ENCODE measurements at regions not wholly inside any gene's neighbourhood (a gene's known extent, or its start where the extent isn't known, plus 50 kb on each side); places are given as distances from the start of the nearest gene placed in this dataset.
A peak's percentile ranks its signal among the peaks of the same experiment; 100 is the strongest.

- no peaks in the 10 kb centered on the region for H3K79me2 ChIP-seq (ENCODE audit: insufficient read depth, low read length)
- no peaks in the 10 kb centered on the region for H3K27me3 ChIP-seq (ENCODE audit: insufficient read depth, low read length)
- H3K36me3 ChIP-seq (ENCODE audit: insufficient read depth, low read length), result no peaks in the 10 kb centered on the region
- no peaks in the 10 kb centered on the region for H3K9me2 ChIP-seq (ENCODE audit: low read depth, low read length)
- H3K27ac ChIP-seq (ENCODE audit: low read depth, low read length, poor library complexity, severe bottlenecking), result no peak overlapping the region
- no peak overlapping the region for H2AFZ ChIP-seq (ENCODE audit: low read length)
- no peak overlapping the region for H3K4me2 ChIP-seq (ENCODE audit: low read length)
- no peaks in the 10 kb centered on the region for H3K9me3 ChIP-seq (ENCODE audit: low read length)
- H3K9ac ChIP-seq (ENCODE audit: low read length), result no peak overlapping the region
- no peaks in the 10 kb centered on the region for H3F3A ChIP-seq (ENCODE audit: insufficient read depth, low read length)
- H4K20me1 ChIP-seq (ENCODE audit: insufficient read depth, low read length), result no peaks in the 10 kb centered on the region
- no peak overlapping the region for H3K4me3 ChIP-seq (ENCODE audit: low read depth, low read length, poor library complexity, severe bottlenecking)
- TF ChIP-seq EZH2 (IDR thresholded peaks at IDR 0.05; ENCODE audit: borderline replicate concordance, low read length), result no peak
- no peak for TF ChIP-seq CTCF (IDR thresholded peaks at IDR 0.05; ENCODE audit: low read length)
- no peaks in the 10 kb centered on the region for H3K4me1 ChIP-seq (ENCODE audit: insufficient read depth, low read length, severe bottlenecking)
Observed at GRCh38 chr7:85471307-85471706, 284.5 kb upstream of the SEMA3D start.

DNA sequence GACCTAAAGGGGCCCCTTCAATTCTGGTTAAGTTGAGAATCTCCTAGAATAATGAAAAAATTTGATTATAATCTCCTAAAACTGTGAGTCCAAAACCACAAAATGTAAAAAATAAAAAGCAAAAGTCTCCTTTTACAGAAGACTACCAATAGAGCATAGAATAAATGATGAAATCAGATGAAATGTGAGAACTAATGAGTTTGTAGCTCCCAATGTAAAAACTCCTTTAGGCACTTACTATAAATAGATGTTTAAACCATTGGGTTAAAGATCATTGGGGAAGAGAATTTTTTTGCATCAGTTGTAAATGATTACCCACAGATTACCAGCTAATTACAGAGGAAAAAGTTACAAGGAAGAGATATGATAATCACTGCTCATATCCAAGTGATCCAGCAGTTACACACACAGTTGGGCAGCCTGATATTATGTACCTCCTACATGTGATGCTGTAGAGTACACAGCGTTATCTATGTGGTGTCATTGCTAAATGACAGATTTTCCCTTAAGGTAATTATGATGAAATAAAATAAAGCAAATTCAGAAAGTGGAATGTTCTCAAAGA is 282.7 kb upstream of the SEMA3D start:
- Histone ChIP-seq H3K9me3 (ENCODE audit: low read length) (no peaks in the 10 kb centered on the region), H3K9ac (ENCODE audit: low read length) (no peak overlapping the region), H4K20me1 (ENCODE audit: insufficient read depth, low read length) (no peaks in the 10 kb centered on the region), H3K4me3 (ENCODE audit: low read depth, low read length, poor library complexity, severe bottlenecking) (no peak overlapping the region), H3K4me2 (ENCODE audit: low read length) (no peak overlapping the region), H3K4me1 (ENCODE audit: insufficient read depth, low read length, severe bottlenecking) (no peaks in the 10 kb centered on the region), H2AFZ (ENCODE audit: low read length) (no peak overlapping the region), H3K79me2 (ENCODE audit: insufficient read depth, low read length) (no peaks in the 10 kb centered on the region), H3F3A (ENCODE audit: insufficient read depth, low read length) (no peaks in the 10 kb centered on the region), H3K36me3 (ENCODE audit: insufficient read depth, low read length) (no peaks in the 10 kb centered on the region), H3K27me3 (ENCODE audit: insufficient read depth, low read length) (no peaks in the 10 kb centered on the region), H3K9me2 (ENCODE audit: low read depth, low read length) (no peaks in the 10 kb centered on the region), H3K27ac (ENCODE audit: low read depth, low read length, poor library complexity, severe bottlenecking) (no peak overlapping the region)
- TF ChIP-seq EZH2 (IDR thresholded peaks at IDR 0.05; ENCODE audit: borderline replicate concordance, low read length) (no peak), CTCF (IDR thresholded peaks at IDR 0.05; ENCODE audit: low read length) (no peak)

DNA sequence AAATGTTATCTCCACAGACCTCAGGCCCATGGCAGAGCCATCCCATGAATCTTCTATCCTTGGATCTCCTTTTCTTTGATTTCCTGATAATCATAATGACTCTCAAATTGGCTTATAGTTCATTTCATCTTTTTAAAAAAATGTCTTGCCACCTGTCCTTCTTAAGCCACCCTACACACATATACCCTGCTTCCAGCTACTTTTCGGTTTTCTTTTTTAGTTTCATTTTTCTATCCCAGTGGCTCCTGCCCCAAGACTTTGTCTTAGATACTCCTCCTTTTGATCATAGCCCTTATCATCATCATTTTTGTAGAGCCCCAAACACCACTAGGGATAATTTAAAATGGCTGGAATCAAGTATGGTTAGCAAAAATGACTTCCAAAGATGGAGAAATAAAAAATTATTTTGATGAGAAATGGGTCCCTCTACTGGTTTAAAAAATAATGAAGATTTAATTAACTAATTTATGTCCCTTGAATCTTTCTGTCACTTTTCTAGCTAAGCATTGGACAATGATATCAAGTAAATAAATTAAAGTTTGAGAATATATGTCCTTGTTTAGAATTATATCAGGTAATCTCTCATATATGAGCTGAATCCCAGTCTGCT is 277.3 kb upstream of the SEMA3D start:
- Histone ChIP-seq H3K4me3 (ENCODE audit: low read depth, low read length, poor library complexity, severe bottlenecking) (no peak overlapping the region), H3K4me1 (ENCODE audit: insufficient read depth, low read length, severe bottlenecking) (no peaks in the 10 kb centered on the region), H3K27ac (ENCODE audit: low read depth, low read length, poor library complexity, severe bottlenecking) (no peak overlapping the region), H3K4me2 (ENCODE audit: low read length) (no peak overlapping the region), H3K9ac (ENCODE audit: low read length) (no peak overlapping the region), H3K9me3 (ENCODE audit: low read length) (no peaks in the 10 kb centered on the region), H3F3A (ENCODE audit: insufficient read depth, low read length) (no peaks in the 10 kb centered on the region), H4K20me1 (ENCODE audit: insufficient read depth, low read length) (no peaks in the 10 kb centered on the region), H3K79me2 (ENCODE audit: insufficient read depth, low read length) (no peaks in the 10 kb centered on the region), H2AFZ (ENCODE audit: low read length) (no peak overlapping the region), H3K9me2 (ENCODE audit: low read depth, low read length) (no peaks in the 10 kb centered on the region), H3K36me3 (ENCODE audit: insufficient read depth, low read length) (no peaks in the 10 kb centered on the region), H3K27me3 (ENCODE audit: insufficient read depth, low read length) (no peaks in the 10 kb centered on the region)
- TF ChIP-seq CTCF (IDR thresholded peaks at IDR 0.05; ENCODE audit: low read length) (peak; percentile 37; the same call in 1 of the 2 replicates), EZH2 (IDR thresholded peaks at IDR 0.05; ENCODE audit: borderline replicate concordance, low read length) (no peak)

Data from OCI-LY1 (cell line).